LNCaP clone FGC (cell line): ENCODE measurements at regions not wholly inside any gene's neighbourhood (a gene's known extent, or its start where the extent isn't known, plus 50 kb on each side); places are given as distances from the start of the nearest gene placed in this dataset.

Experiments used
- DNase-seq: peaks from one replicate; pipeline ENCODE4 v3.0.0-alpha.2; 2011; ENCODE audit warnings: low read depth
- H3K4me3 ChIP-seq: 2 replicates; pipeline ENCODE4 v1.5.1; 2011; ENCODE audit warnings: mild to moderate bottlenecking, low read depth, low read length, control low read depth
- TF ChIP-seq, protein P1 (sequence below): IDR thresholded peaks from 2 replicates; pipeline ENCODE4 v1.5.1; 2012; ENCODE audit warnings: mild to moderate bottlenecking; ENCODE audit not compliant: control insufficient read depth, insufficient read depth; ENCODE audit errors: extremely low read depth

DNA sequence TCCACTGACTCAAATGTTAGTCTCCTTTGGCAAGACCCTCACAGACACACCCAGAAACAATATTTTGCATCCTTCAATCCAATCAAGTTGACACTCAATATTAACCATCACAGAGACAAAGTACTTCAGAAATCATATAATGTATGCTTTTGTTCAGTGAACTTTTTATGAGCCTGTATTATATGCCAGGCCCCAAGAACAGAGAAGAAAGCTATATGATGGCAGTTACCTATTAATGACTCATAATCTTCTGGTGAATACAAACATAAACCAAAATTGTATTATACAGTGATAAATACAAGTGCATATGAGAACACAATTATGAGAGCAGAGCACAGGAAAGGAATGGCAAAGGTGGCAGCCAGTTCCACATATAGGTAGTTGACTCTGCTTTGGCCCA, 852.0 kb upstream of the EPHA5 start:
- no peak overlapping the region for H3K4me3 ChIP-seq
- TF ChIP-seq, protein P1, sequence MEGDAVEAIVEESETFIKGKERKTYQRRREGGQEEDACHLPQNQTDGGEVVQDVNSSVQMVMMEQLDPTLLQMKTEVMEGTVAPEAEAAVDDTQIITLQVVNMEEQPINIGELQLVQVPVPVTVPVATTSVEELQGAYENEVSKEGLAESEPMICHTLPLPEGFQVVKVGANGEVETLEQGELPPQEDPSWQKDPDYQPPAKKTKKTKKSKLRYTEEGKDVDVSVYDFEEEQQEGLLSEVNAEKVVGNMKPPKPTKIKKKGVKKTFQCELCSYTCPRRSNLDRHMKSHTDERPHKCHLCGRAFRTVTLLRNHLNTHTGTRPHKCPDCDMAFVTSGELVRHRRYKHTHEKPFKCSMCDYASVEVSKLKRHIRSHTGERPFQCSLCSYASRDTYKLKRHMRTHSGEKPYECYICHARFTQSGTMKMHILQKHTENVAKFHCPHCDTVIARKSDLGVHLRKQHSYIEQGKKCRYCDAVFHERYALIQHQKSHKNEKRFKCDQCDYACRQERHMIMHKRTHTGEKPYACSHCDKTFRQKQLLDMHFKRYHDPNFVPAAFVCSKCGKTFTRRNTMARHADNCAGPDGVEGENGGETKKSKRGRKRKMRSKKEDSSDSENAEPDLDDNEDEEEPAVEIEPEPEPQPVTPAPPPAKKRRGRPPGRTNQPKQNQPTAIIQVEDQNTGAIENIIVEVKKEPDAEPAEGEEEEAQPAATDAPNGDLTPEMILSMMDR = no peak
- no peak for DNase-seq

DNA sequence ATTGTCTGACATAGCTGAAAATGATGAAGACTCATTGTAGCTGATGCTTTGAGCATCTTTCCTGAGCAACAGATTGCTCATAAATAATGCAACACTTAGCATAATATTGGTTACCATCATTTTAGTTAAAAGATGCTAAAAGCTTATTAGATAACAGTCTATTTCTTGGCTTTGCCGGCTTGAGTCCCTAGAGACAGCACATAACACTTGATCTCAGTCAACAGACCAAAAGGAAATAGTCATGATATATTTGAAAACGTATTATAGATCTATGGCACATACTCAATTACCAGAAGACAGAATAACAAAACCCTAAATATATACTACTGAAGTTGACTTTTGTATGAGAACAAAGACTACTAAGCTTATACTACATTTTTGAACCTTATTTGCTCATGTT, 846.7 kb upstream of the EPHA5 start:
- DNase-seq = no peak
- H3K4me3 ChIP-seq = no peak overlapping the region
- TF ChIP-seq, protein P1 = no peak

DNA sequence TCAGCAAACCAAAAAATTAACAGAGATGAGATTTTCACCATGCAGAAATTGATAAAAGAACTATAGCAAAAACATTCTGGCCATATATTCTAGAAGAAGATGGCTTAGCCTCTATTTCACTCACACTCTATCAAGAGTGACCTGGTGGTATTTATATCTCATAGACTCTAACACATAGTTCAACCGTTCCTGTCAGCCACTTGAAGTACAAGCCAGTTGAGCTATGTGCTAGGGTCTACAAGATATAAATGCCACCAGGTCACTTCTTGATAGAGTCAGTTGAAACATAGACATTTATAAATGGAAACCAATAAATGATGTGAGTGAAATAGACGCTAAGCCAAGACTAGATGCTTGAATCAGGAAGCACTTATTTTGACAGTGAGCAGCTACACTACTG, 836.7 kb upstream of the EPHA5 start:
- H3K4me3 ChIP-seq = no peak overlapping the region
- DNase-seq = no peak
- TF ChIP-seq, protein P1 = no peak

DNA sequence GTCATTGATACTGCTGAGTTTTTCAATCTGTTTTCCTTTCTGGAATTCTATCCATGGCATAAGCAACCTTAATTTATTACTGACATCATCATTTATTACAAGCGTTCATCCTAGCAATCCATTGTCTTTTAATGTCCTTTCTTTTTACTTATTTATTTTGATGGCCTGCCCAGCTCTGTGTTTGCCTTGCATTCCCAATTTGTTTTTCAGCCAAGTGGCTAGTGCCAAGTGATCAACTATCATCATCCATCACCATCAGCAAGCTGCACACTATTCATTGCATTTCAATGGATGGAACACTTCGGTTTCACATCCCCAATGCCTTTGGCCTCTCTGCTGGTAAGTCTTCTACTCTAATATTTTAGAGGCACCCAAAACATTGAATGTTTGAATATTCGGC, 831.7 kb upstream of the EPHA5 start:
- DNase-seq = peak; percentile 80
- H3K4me3 ChIP-seq = no peak overlapping the region
- TF ChIP-seq, protein P1 = no peak

DNA sequence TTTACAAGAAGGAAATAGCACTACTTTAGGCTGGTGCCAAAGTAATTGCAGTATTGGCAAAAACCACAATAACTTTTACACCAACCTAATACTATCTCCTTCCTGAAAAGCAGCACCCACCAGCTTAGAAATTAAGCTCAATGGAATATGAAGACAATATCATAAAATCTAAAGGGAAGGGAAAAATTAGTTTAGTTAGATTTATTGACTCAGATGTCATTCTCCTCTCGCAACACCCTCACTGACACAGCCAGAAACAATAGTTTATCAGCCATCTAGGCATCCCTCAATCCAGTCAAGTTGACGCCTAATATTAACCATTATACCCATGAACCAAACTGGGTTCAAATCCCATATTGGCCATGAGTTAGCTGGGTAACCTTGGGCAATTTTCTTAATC, 820.4 kb upstream of the EPHA5 start:
- H3K4me3 ChIP-seq = no peak overlapping the region
- TF ChIP-seq, protein P1 = no peak
- DNase-seq = no peak

DNA sequence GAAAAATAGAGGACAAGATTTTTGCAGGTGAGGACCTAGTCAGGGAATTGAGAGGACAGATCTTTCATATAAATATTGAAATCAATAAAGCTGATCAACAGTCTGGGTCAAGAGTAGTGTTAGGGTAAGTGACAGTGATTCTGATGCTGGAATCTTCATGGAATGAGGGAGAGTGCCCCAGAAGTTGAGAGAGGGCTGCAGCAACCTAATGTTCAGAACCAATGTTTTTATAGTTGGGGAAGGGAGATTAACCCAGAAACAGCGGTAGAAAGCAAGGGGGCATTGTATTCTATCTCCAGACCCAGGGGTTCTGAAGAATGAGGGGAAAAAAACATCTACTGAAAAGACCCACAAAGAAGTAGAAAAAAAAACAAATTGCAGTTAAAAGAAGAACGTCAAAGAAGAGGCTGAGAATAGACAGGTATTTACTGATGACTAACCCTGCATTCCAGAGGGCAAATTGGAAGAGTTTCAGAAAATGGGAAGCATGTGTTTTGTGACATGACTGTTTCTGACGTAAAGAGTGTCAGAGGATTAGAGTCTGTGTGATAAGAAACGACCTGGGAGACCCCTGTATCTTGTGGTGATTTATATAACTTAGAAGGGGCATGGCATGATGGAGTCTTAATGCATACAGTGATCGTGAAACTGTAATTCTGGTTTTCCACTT, 819.6 kb upstream of the EPHA5 start:
- no peak overlapping the region for H3K4me3 ChIP-seq
- TF ChIP-seq, protein P1 = no peak
- no peak for DNase-seq

DNA sequence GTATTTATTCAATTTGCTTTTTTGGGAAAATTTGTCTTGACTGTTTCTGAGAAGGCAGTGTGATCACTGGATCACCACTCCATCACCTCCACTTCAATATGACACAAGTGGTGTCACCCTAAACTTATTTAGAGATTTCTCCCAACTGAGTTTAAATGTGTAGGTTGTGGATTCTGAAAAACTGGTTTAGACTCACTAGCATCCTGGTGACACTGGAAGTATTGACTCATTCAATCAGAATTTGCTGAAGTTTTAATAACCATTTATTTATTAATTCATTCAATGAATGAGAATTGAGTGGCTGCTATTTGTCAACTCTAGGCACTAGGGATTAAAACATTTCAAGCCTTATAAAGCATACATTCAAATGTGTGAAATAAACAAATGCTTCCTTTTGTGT, 819.1 kb upstream of the EPHA5 start:
- no peak overlapping the region for H3K4me3 ChIP-seq
- DNase-seq = no peak
- TF ChIP-seq, protein P1 = no peak
